Prostate gland (tissue), 2 donors: ENCODE measurements at regions not wholly inside any gene's neighbourhood (a gene's known extent, or its start where the extent isn't known, plus 50 kb on each side); places are given as distances from the start of the nearest gene placed in this dataset.

Experiments used
- DNase-seq: peaks from one replicate; pipeline ENCODE4 v3.0.0-alpha.2; 2019; ENCODE audit warnings: low spot score
- H3K27ac ChIP-seq, 2 donors: fragments of 200-600 bp; sonication (generic); 2 replicates each; pipeline ENCODE4 v1.5.1; 2017 to 2019
- H3K27me3 ChIP-seq: fragments of 200-600 bp; sonication (generic); replicated peaks from 2 replicates; pipeline ENCODE4 v1.5.1; 2019; ENCODE audit not compliant: insufficient read depth
- H3K36me3 ChIP-seq, 2 donors: fragments of 200-600 bp; sonication (generic); 1 replicate in 1 of 2; 2 replicates in 1 of 2; pipeline versions ENCODE4 v1.5.1 to v1.8.1; 2017 to 2019
- H3K4me1 ChIP-seq: fragments of 200-600 bp; sonication (generic); replicated peaks from 2 replicates; pipeline ENCODE4 v1.5.1; 2019
- H3K4me3 ChIP-seq, 2 donors: fragments of 200-600 bp; sonication (generic); 2 replicates each; pipeline ENCODE4 v1.5.1; 2017 to 2019
- H3K9me3 ChIP-seq: fragments of 200-600 bp; sonication (generic); 2 replicates; pipeline ENCODE4 v1.5.1; 2017
- CTCF ChIP-seq, 4 experiments: fragments of 200-600 bp in 2 of 4; fragments of 450-650 bp in 2 of 4; sonication (generic) in 2 of 4; IDR thresholded peaks; 1 replicate in 3 of 4; 2 replicates in 1 of 4; pipeline ENCODE4 v1.5.1; 2016 to 2019; ENCODE audit warnings: antibody characterized with exemption in 4 of 4, mild to moderate bottlenecking in 2 of 4, moderate library complexity in 2 of 4
- POLR2A ChIP-seq: fragments of 450-650 bp; IDR thresholded peaks from one replicate; pipeline ENCODE4 v1.6.1; 2016; ENCODE audit warnings: antibody characterized with exemption, mild to moderate bottlenecking
- POLR2AphosphoS5 ChIP-seq: sonication (generic); formaldehyde crosslinking; IDR thresholded peaks from one replicate; pipeline ENCODE4 v1.6.1; 2017; ENCODE audit warnings: antibody characterized with exemption
- WGBS: methylation state at CpG from one replicate; pipeline ENCODE4 v1.1.5; 2018; 5-methylcytosine and 5-hydroxymethylcytosine counted together
- intact Hi-C: fragments of 100-400 bp; cut with DNase I; formaldehyde crosslinking; loops from one replicate; pipeline ENCODE4 v1.14.2; 2022

- intact Hi-C loops: no loop called here
- Histone ChIP-seq H3K27me3 (no peaks in the 10 kb centered on the region), H3K4me3 (no peak overlapping the region), H3K4me1 (no peaks in the 10 kb centered on the region), H3K27ac (no peak overlapping the region), H3K36me3 (no peaks in the 10 kb centered on the region), H3K9me3 (no peaks in the 10 kb centered on the region)
- no peak for TF ChIP-seq POLR2AphosphoS5
- no peak for TF ChIP-seq POLR2A
- TF ChIP-seq CTCF (IDR thresholded peaks at IDR 0.05): no peak
- 83% methylated on average over 8 of the region's 8 CpGs for WGBS
- DNase-seq: no peak
These were observed 296.8 kb downstream of the EFNB2 start for GRCh38 chr13:106238690-106239089.

GRCh38 chr13:106234636-106235035 lies 300.8 kb downstream of the EFNB2 start:
- Histone ChIP-seq H3K4me1 (no peaks in the 10 kb centered on the region), H3K4me3 (no peak overlapping the region), H3K9me3 (no peaks in the 10 kb centered on the region), H3K27ac (no peak overlapping the region), H3K27me3 (no peaks in the 10 kb centered on the region), H3K36me3 (no peaks in the 10 kb centered on the region)
- 77% methylated on average over 9 of the region's 9 CpGs for WGBS
- TF ChIP-seq POLR2AphosphoS5 (no peak), CTCF (IDR thresholded peaks at IDR 0.05) (no peak), POLR2A (no peak)
- intact Hi-C loops: no loop called here
- no peak for DNase-seq

- Histone ChIP-seq H3K27ac (no peak overlapping the region), H3K4me3 (no peak overlapping the region), H3K4me1 (no peaks in the 10 kb centered on the region), H3K27me3 (no peaks in the 10 kb centered on the region), H3K9me3 (no peaks in the 10 kb centered on the region), H3K36me3 (no peaks in the 10 kb centered on the region)
- intact Hi-C loops: no loop called here
- no peak for DNase-seq
- TF ChIP-seq POLR2A: no peak
- no peak for TF ChIP-seq POLR2AphosphoS5
- no peak for TF ChIP-seq CTCF (IDR thresholded peaks at IDR 0.05)
- WGBS: 94% methylated on average over 1 of the region's 1 CpG
These were observed 302.2 kb downstream of the EFNB2 start for GRCh38 chr13:106233134-106233735.

- intact Hi-C loops: no loop called here
- no peak for TF ChIP-seq POLR2AphosphoS5
- no peak for TF ChIP-seq CTCF (IDR thresholded peaks at IDR 0.05)
- TF ChIP-seq POLR2A: no peak
- no peaks in the 10 kb centered on the region for H3K4me1 ChIP-seq
- 20% methylated on average over 3 of the region's 3 CpGs for WGBS
- H3K36me3 ChIP-seq: no peaks in the 10 kb centered on the region
- no peaks in the 10 kb centered on the region for H3K27me3 ChIP-seq
- H3K4me3 ChIP-seq: no peak overlapping the region
- no peaks in the 10 kb centered on the region for H3K9me3 ChIP-seq
- H3K27ac ChIP-seq: no peak overlapping the region
- no peak for DNase-seq
These were observed 302.8 kb downstream of the EFNB2 start for GRCh38 chr13:106232681-106233080.

GRCh38 chr13:106230450-106230849 lies 305.0 kb downstream of the EFNB2 start:
- Histone ChIP-seq H3K4me3 (no peak overlapping the region), H3K9me3 (no peaks in the 10 kb centered on the region), H3K4me1 (no peaks in the 10 kb centered on the region), H3K27ac (no peak overlapping the region), H3K36me3 (no peaks in the 10 kb centered on the region), H3K27me3 (no peaks in the 10 kb centered on the region)
- intact Hi-C loops: no loop called here
- no peak for DNase-seq
- WGBS: 93% methylated on average over 1 of the region's 1 CpG
- no peak for TF ChIP-seq CTCF (IDR thresholded peaks at IDR 0.05)
- no peak for TF ChIP-seq POLR2A
